Hepatocyte (in vitro differentiated cells): ENCODE measurements at regions not wholly inside any gene's neighbourhood (a gene's known extent, or its start where the extent isn't known, plus 50 kb on each side); places are given as distances from the start of the nearest gene placed in this dataset.
"Not testable (repeated sequence)": the region's sequence is repeated elsewhere in the genome, so short reads cannot be mapped to it uniquely, and the experiment has no call there.

Experiments used
- DNase-seq: peaks from one replicate; pipeline ENCODE4 v3.0.0-alpha.2; 2016; ENCODE audit warnings: low spot score
- H2AFZ ChIP-seq: fragments of 200-600 bp; sonication (generic); 2 replicates; pipeline ENCODE4 v1.6.0; 2016; ENCODE audit warnings: antibody characterized with exemption, mild to moderate bottlenecking
- H3K27ac ChIP-seq: fragments of 200-600 bp; sonication (generic); 2 replicates; pipeline ENCODE4 v1.5.1; 2016; ENCODE audit warnings: mild to moderate bottlenecking
- H3K27me3 ChIP-seq: fragments of 200-600 bp; sonication (generic); 2 replicates; pipeline ENCODE4 v1.6.1; 2016
- H3K36me3 ChIP-seq: fragments of 200-600 bp; sonication (generic); replicated peaks from 2 replicates; pipeline ENCODE4 v1.5.1; 2016; ENCODE audit warnings: low read depth; ENCODE audit not compliant: insufficient read depth
- H3K4me1 ChIP-seq: fragments of 200-600 bp; sonication (generic); 2 replicates; pipeline ENCODE4 v1.5.1; 2016; ENCODE audit warnings: mild to moderate bottlenecking, moderate library complexity; ENCODE audit not compliant: insufficient read depth
- H3K4me2 ChIP-seq: fragments of 200-600 bp; sonication (generic); 2 replicates; pipeline ENCODE4 v1.6.0; 2016
- H3K4me3 ChIP-seq: fragments of 200-600 bp; sonication (generic); 2 replicates; pipeline ENCODE4 v1.5.1; 2016; ENCODE audit warnings: mild to moderate bottlenecking
- H3K79me2 ChIP-seq: fragments of 200-600 bp; sonication (generic); 2 replicates; pipeline ENCODE4 v1.6.0; 2017; ENCODE audit warnings: mild to moderate bottlenecking
- H3K9me2 ChIP-seq: fragments of 200-600 bp; sonication (generic); replicated peaks from 2 replicates; pipeline ENCODE4 v1.6.0; 2017; ENCODE audit warnings: mild to moderate bottlenecking; ENCODE audit not compliant: insufficient read depth
- H3K9me3 ChIP-seq: fragments of 200-600 bp; sonication (generic); 2 replicates; pipeline ENCODE4 v1.5.1; 2016; ENCODE audit warnings: low read depth, mild to moderate bottlenecking
- H4K20me1 ChIP-seq: fragments of 200-600 bp; sonication (generic); 2 replicates; pipeline ENCODE4 v1.6.0; 2016; ENCODE audit warnings: mild to moderate bottlenecking; ENCODE audit not compliant: insufficient read depth, poor library complexity, severe bottlenecking
- WGBS: methylation state at CpG from one replicate; pipeline ENCODE4 v1.1.6; 2016; ENCODE audit warnings: low lambda C conversion rate; ENCODE audit errors: missing lambda C conversion rate; 5-methylcytosine and 5-hydroxymethylcytosine counted together

GRCh38 chr16:18263046-18263445, 73.5 kb downstream of the NPIPA8 start:
- H4K20me1 ChIP-seq, H2AFZ ChIP-seq, H3K36me3 ChIP-seq, H3K4me1 ChIP-seq, H3K79me2 ChIP-seq, H3K4me2 ChIP-seq, H3K27me3 ChIP-seq, DNase-seq, H3K4me3 ChIP-seq, H3K27ac ChIP-seq, H3K9me3 ChIP-seq, H3K9me2 ChIP-seq: not testable (repeated sequence)
- no CpG with 5 or more reads among the region's 5 CpGs for WGBS

- H3K79me2 ChIP-seq, DNase-seq, H3K36me3 ChIP-seq, H3K9me3 ChIP-seq, H3K4me2 ChIP-seq, H3K27ac ChIP-seq, H3K4me1 ChIP-seq, H4K20me1 ChIP-seq, H3K27me3 ChIP-seq, H3K4me3 ChIP-seq, H2AFZ ChIP-seq, H3K9me2 ChIP-seq: not testable (repeated sequence)
- WGBS = 92% methylated on average over 2 of the region's 2 CpGs
These were observed 74.7 kb downstream of the NPIPA8 start for GRCh38 chr16:18261848-18262247.

GRCh38 chr16:18259496-18260176, 76.9 kb downstream of the NPIPA8 start:
- H3K4me2 ChIP-seq, H3K36me3 ChIP-seq, H3K79me2 ChIP-seq, H3K9me3 ChIP-seq, H3K27me3 ChIP-seq, H3K4me3 ChIP-seq, H3K9me2 ChIP-seq, H3K27ac ChIP-seq, DNase-seq, H2AFZ ChIP-seq, H3K4me1 ChIP-seq, H4K20me1 ChIP-seq: not testable (repeated sequence)
- WGBS = 0% methylated on average over 2 of the region's 10 CpGs

- H3K9me2 ChIP-seq, H3K4me2 ChIP-seq, H3K4me3 ChIP-seq, H3K79me2 ChIP-seq, H4K20me1 ChIP-seq, H3K36me3 ChIP-seq, H3K27ac ChIP-seq, H2AFZ ChIP-seq, H3K9me3 ChIP-seq, H3K27me3 ChIP-seq, H3K4me1 ChIP-seq, DNase-seq: not testable (repeated sequence)
- no CpG with 5 or more reads among the region's 5 CpGs for WGBS
These were observed 83.6 kb downstream of the NPIPA8 start for GRCh38 chr16:18252943-18253342.

GRCh38 chr16:18230505-18230904, 106.0 kb downstream of the NPIPA8 start:
- H3K9me2 ChIP-seq, H3K9me3 ChIP-seq, H3K27me3 ChIP-seq, H3K4me1 ChIP-seq, H3K4me3 ChIP-seq, H3K36me3 ChIP-seq, H4K20me1 ChIP-seq, DNase-seq, H3K4me2 ChIP-seq, H2AFZ ChIP-seq, H3K27ac ChIP-seq, H3K79me2 ChIP-seq: not testable (repeated sequence)
- WGBS = 49% methylated on average over 6 of the region's 13 CpGs

GRCh38 chr16:18222054-18223009, 114.2 kb downstream of the NPIPA8 start:
- not testable (repeated sequence) for H3K9me3 ChIP-seq, H3K79me2 ChIP-seq, H3K27ac ChIP-seq, DNase-seq, H3K27me3 ChIP-seq, H2AFZ ChIP-seq, H4K20me1 ChIP-seq, H3K4me3 ChIP-seq, H3K9me2 ChIP-seq, H3K4me2 ChIP-seq, H3K36me3 ChIP-seq, H3K4me1 ChIP-seq
- WGBS = 51% methylated on average over 15 of the region's 24 CpGs

DNA sequence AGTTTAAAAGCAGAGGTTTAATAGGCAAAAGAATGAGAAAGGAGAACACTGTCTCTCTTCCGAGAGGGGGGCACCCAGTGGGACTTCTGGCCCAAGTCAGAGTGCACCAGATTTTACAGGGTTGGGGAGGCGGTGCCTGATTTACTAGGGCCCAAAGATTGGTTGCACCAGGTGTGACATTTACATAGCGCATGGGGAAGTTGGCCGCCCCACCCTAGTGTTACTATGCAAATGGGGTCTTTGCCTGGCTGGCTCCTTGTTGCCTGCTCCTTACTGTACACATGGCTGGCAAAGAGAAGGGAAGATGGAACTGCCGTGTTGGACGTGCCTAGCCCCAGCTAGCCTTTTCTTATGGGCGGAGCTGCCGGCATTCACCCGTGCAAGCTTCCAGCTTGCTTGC, 118.8 kb downstream of the NPIPA8 start:
- DNase-seq, H2AFZ ChIP-seq, H3K9me2 ChIP-seq, H3K4me3 ChIP-seq, H3K27ac ChIP-seq, H3K36me3 ChIP-seq, H3K4me2 ChIP-seq, H4K20me1 ChIP-seq, H3K27me3 ChIP-seq, H3K79me2 ChIP-seq, H3K4me1 ChIP-seq, H3K9me3 ChIP-seq: not testable (repeated sequence)
- 58% methylated on average over 7 of the region's 9 CpGs for WGBS

DNA sequence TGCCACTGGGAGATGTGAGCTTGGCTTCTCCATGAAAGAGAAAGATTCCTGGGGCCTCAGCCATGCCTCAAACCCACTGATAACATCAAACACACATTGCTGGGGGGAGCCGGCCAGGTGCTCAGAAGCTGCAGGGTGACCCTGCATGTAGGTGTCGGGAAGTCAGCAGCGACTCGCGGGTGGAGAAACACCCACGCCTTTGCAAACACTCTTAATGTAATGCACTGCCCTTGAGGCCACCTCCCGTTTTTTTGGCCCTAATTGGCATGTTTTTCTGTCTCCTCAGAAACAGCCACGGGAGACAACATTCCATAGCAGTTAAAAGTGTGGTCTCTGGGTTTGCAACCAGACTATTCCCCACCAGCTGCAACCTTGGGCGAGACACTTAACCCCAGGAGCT, 119.7 kb downstream of the NPIPA8 start:
- H3K4me3 ChIP-seq, H3K9me3 ChIP-seq, H3K36me3 ChIP-seq, H2AFZ ChIP-seq, H4K20me1 ChIP-seq, H3K27me3 ChIP-seq, H3K27ac ChIP-seq, H3K79me2 ChIP-seq, H3K4me1 ChIP-seq, DNase-seq, H3K9me2 ChIP-seq, H3K4me2 ChIP-seq: not testable (repeated sequence)
- WGBS = 7% methylated on average over 8 of the region's 9 CpGs

DNA sequence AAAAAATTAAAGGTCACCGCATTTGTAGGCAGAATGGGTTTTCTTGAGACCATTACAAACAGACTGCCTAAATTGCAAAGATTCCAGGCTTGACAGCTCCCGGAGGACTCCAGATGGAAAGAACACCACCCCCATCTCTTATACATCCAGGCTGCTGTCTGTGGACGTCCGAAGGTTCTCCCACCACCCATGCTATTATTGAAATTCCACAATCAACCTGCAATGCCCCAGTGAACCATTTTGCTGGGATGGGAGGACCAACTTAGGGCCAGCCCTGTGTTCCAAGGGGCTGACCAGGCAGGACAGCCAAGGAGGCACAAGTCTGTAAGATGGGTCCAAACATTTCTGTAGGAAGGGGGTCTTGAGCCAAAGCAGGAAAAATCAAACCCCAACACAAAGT, 122.7 kb downstream of the NPIPA8 start:
- not testable (repeated sequence) for H3K4me3 ChIP-seq, H3K27ac ChIP-seq, H2AFZ ChIP-seq, H3K4me2 ChIP-seq, H4K20me1 ChIP-seq, H3K4me1 ChIP-seq, H3K27me3 ChIP-seq, H3K36me3 ChIP-seq, H3K9me2 ChIP-seq, H3K9me3 ChIP-seq, DNase-seq, H3K79me2 ChIP-seq
- WGBS = 48% methylated on average over 4 of the region's 4 CpGs
